SK-N-SH treated with all-trans-retinoic acid at 6 μM for 48 hours (cell line): ENCODE measurements at regions not wholly inside any gene's neighbourhood (a gene's known extent, or its start where the extent isn't known, plus 50 kb on each side); places are given as distances from the start of the nearest gene placed in this dataset.

Source experiments
- ATAC-seq: fragments of 200-7000 bp; cut with Tn5 transposase; 3 replicates; pipeline ENCODE4 v1.9.1; 2020; ENCODE audit warnings: mild to moderate bottlenecking, moderate library complexity
- ARNTL ChIP-seq: fragments of 450-650 bp; formaldehyde crosslinking; IDR thresholded peaks from 2 replicates; pipeline ENCODE4 v1.5.0; 2020; ENCODE audit warnings: low read depth, mild to moderate bottlenecking, moderate library complexity, borderline replicate concordance
- BACH2 ChIP-seq: fragments of 250-450 bp; sonication (Bioruptor Pico); IDR thresholded peaks from 2 replicates; pipeline ENCODE4 v1.9.0; 2021; ENCODE audit warnings: mild to moderate bottlenecking, borderline replicate concordance
- CREB5 ChIP-seq: fragments of 250-450 bp; sonication (Bioruptor Pico); IDR thresholded peaks from 2 replicates; pipeline ENCODE4 v1.5.1; 2020; ENCODE audit warnings: low read depth, mild to moderate bottlenecking, moderate library complexity
- ESRRG ChIP-seq: fragments of 250-450 bp; sonication (Bioruptor Pico); IDR thresholded peaks from 2 replicates; pipeline ENCODE4 v1.6.1; 2021; ENCODE audit warnings: mild to moderate bottlenecking
- GLIS3 ChIP-seq: fragments of 250-450 bp; sonication (Bioruptor Pico); IDR thresholded peaks from 2 replicates; pipeline ENCODE4 v1.5.0; 2020; ENCODE audit warnings: mild to moderate bottlenecking, moderate library complexity
- ISL1 ChIP-seq: fragments of 250-450 bp; sonication (Bioruptor Pico); IDR thresholded peaks from 2 replicates; pipeline ENCODE4 v2.1.2; 2022; ENCODE audit warnings: mild to moderate bottlenecking, moderate library complexity
- OSR1 ChIP-seq: fragments of 250-450 bp; sonication (Bioruptor Pico); IDR thresholded peaks from 2 replicates; pipeline ENCODE4 v1.8.0; 2022; ENCODE audit warnings: moderate library complexity, mild to moderate bottlenecking, inconsistent platforms
- PATZ1 ChIP-seq: fragments of 250-450 bp; sonication (Bioruptor Pico); IDR thresholded peaks from 2 replicates; pipeline ENCODE4 v1.8.0; 2020; ENCODE audit warnings: mild to moderate bottlenecking, moderate library complexity, borderline replicate concordance
- POU6F1 ChIP-seq: fragments of 250-450 bp; sonication (Bioruptor Pico); IDR thresholded peaks from 2 replicates; pipeline ENCODE4 v1.8.0; 2021; ENCODE audit warnings: low read depth, mild to moderate bottlenecking, moderate library complexity, borderline replicate concordance
- PPARA ChIP-seq: fragments of 250-450 bp; sonication (Bioruptor Pico); IDR thresholded peaks from 2 replicates; pipeline ENCODE4 v1.5.0; 2020; ENCODE audit warnings: mild to moderate bottlenecking, borderline replicate concordance
- RARB ChIP-seq: fragments of 250-450 bp; sonication (Bioruptor Pico); IDR thresholded peaks from 2 replicates; pipeline ENCODE4 v1.8.0; 2021; ENCODE audit warnings: mild to moderate bottlenecking, moderate library complexity
- SNAI2 ChIP-seq: fragments of 250-450 bp; sonication (Bioruptor Pico); IDR thresholded peaks from 2 replicates; pipeline ENCODE4 v1.5.0; 2020; ENCODE audit warnings: mild to moderate bottlenecking, moderate library complexity
- TOX ChIP-seq: fragments of 250-450 bp; sonication (Bioruptor Pico); IDR thresholded peaks from 2 replicates; pipeline ENCODE4 v1.8.0; 2021; ENCODE audit warnings: mild to moderate bottlenecking, moderate library complexity, borderline replicate concordance
- TSHZ2 ChIP-seq: fragments of 250-450 bp; sonication (Bioruptor Pico); IDR thresholded peaks from 2 replicates; pipeline ENCODE4 v1.5.0; 2020; ENCODE audit warnings: mild to moderate bottlenecking, moderate library complexity
- ZC3H10 ChIP-seq: fragments of 250-450 bp; sonication (Bioruptor Pico); IDR thresholded peaks from 2 replicates; pipeline ENCODE4 v1.5.1; 2021; ENCODE audit warnings: mild to moderate bottlenecking, moderate library complexity
- ZFP3 ChIP-seq: fragments of 250-450 bp; sonication (Bioruptor Pico); IDR thresholded peaks from 2 replicates; pipeline ENCODE4 v1.5.0; 2020; ENCODE audit warnings: mild to moderate bottlenecking, moderate library complexity
- ZFP30 ChIP-seq: fragments of 450-650 bp; formaldehyde crosslinking; IDR thresholded peaks from 2 replicates; pipeline ENCODE4 v1.5.0; 2022; ENCODE audit warnings: mild to moderate bottlenecking, moderate library complexity
- ZNF565 ChIP-seq: fragments of 450-650 bp; formaldehyde crosslinking; conservative IDR thresholded peaks from 2 replicates; pipeline ENCODE4 v1.5.0; 2020; ENCODE audit warnings: low read depth, mild to moderate bottlenecking, moderate library complexity
- ZNF70 ChIP-seq: fragments of 450-650 bp; formaldehyde crosslinking; IDR thresholded peaks from 2 replicates; pipeline ENCODE4 v1.5.0; 2020; ENCODE audit warnings: mild to moderate bottlenecking, moderate library complexity
- ZNF8 ChIP-seq: fragments of 450-650 bp; formaldehyde crosslinking; IDR thresholded peaks from 2 replicates; pipeline ENCODE4 v1.5.0; 2020; ENCODE audit warnings: mild to moderate bottlenecking, moderate library complexity

GRCh38 chr6:81854474-81854873 lies 102.0 kb upstream of the TENT5A start:
- ATAC-seq: no peak
- no peak for TF ChIP-seq CREB5 (CRISPR knock-in tag)
- TF ChIP-seq, all 23 proteins: peak for 0

GRCh38 chr6:81853975-81854374 lies 101.5 kb upstream of the TENT5A start:
- no peak for ATAC-seq
- TF ChIP-seq TSHZ2 (CRISPR knock-in tag) (no peak), PATZ1 (CRISPR knock-in tag) (no peak), ZFP30 (CRISPR knock-in tag) (no peak), POU6F1 (CRISPR knock-in tag) (no peak), BACH2 (no peak), ISL1 (peak; percentile 72; the same call in 1 of the 2 replicates)

- TF ChIP-seq RARB (CRISPR knock-in tag): no peak
- TF ChIP-seq ISL1: no peak
- TF ChIP-seq ZNF70 (CRISPR knock-in tag): no peak
- TF ChIP-seq ZNF8 (CRISPR knock-in tag): no peak
- no peak for TF ChIP-seq SNAI2
- no peak for TF ChIP-seq ZC3H10
- TF ChIP-seq ZNF565 (CRISPR knock-in tag): no peak
- no peak for TF ChIP-seq OSR1 (CRISPR knock-in tag)
- no peak for TF ChIP-seq ZFP30 (CRISPR knock-in tag)
- TF ChIP-seq ESRRG: no peak
- ATAC-seq: no peak
These were observed 96.8 kb upstream of the TENT5A start for GRCh38 chr6:81849248-81849647.

GRCh38 chr6:81847866-81848265 lies 95.4 kb upstream of the TENT5A start:
- no peak for ATAC-seq
- TF ChIP-seq BACH2 (no peak), RARB (CRISPR knock-in tag) (no peak), ZNF565 (CRISPR knock-in tag) (no peak), ISL1 (no peak), TOX (CRISPR knock-in tag) (no peak), TSHZ2 (CRISPR knock-in tag) (no peak), ZNF70 (CRISPR knock-in tag) (no peak), CREB5 (CRISPR knock-in tag) (no peak), ARNTL (no peak), GLIS3 (CRISPR knock-in tag) (no peak), ZFP3 (CRISPR knock-in tag) (no peak), POU6F1 (CRISPR knock-in tag) (no peak), PPARA (CRISPR knock-in tag) (no peak), ZC3H10 (no peak), PATZ1 (CRISPR knock-in tag) (no peak)
